ENCODE measurements at regions not wholly inside any gene's neighbourhood (a gene's known extent, or its start where the extent isn't known, plus 50 kb on each side); places are given as distances from the start of the nearest gene placed in this dataset.

DNA sequence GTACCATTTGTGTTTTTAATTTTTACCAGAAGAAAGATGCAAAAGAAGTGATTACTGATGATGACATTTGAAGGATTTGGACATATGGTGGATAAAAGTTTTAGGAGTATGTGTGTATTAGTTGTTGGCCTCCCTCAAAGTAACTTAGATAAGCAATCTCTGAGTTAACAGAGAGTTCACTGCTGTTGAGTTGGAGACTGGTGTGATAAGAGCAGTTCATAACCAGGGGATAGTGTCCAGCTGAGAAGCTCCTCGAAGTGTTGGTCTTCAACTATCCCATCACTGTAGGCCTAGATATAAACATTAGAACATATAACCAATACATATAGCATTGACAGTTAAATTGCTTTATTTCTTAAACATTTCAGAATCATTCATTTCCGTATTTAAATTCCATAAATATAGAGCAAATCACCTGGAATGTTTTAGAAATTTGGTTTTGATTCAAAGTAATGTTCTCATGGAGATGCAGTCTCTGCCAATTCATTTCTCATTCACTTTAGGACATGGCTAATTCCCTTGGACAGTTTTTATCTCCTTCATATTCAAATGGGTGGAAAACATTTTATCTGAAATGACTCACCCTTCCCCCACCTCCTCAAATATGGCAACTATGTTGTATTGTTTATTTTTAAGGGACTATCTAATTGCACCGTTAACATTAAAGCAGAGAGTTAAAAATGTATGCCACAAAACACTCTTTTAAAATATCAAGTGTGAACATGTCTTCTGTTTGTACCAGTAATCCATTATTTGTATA lies 136.8 kb upstream of the SLC4A4 start:
- Histone ChIP-seq H3K79me2 (ENCODE audit: low read depth) (no peaks in the 10 kb centered on the region), H3K27me3 (ENCODE audit: insufficient read depth, low read depth) (no peaks in the 10 kb centered on the region), H3F3A (ENCODE audit: insufficient read depth, low read depth) (no peaks in the 10 kb centered on the region), H3K4me1 (replicated peaks; ENCODE audit: insufficient read depth) (no peaks in the 10 kb centered on the region), H2AFZ (no peak overlapping the region), H3K9me2 (ENCODE audit: insufficient read depth) (no peaks in the 10 kb centered on the region), H3K27ac (no peak overlapping the region), H3K4me2 (no peak overlapping the region), H3K4me3 (no peak overlapping the region), H4K20me1 (ENCODE audit: insufficient read depth) (no peaks in the 10 kb centered on the region), H3K9me3 (ENCODE audit: insufficient read depth, low read depth) (no peaks in the 10 kb centered on the region), H3K36me3 (ENCODE audit: low read depth) (no peaks in the 10 kb centered on the region)
- ChIA-PET CTCF (no interaction called here), POLR2A (ENCODE audit: unreplicated experiment) (no interaction called here)
- intact Hi-C loops (cut with micrococcal nuclease; ENCODE audit: unreplicated experiment) = no loop called here
- BruUV-seq (replicated peaks) = no TSS peak
- TF ChIP-seq CTCF (conservative IDR thresholded peaks at IDR 0.05) (no peak), EZH2 (IDR thresholded peaks at IDR 0.05; ENCODE audit: low read depth) (no peak)
- DNase-seq = no peak

DNA sequence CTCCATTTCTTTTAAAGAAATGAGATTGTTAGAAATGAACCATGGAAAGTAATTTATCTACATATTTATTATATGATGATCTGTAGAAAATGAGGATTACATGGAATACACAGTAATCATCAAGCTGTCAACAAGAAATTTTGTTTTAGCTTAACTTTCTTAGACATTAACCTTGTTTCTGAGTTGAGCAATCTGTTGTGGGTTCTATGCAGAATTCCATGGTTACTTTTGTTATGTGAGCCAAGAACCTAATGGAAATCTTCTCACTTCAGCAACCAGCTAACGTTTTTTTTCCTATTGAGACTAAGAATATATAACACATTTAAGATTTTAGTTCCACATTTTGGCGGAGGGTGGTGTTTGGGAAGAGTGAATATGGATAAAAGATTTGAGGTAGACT lies 136.1 kb upstream of the SLC4A4 start:
- Histone ChIP-seq H3K4me1 (replicated peaks; ENCODE audit: insufficient read depth) (no peaks in the 10 kb centered on the region), H3K4me3 (no peak overlapping the region), H3K79me2 (ENCODE audit: low read depth) (no peaks in the 10 kb centered on the region), H3K9me3 (ENCODE audit: insufficient read depth, low read depth) (no peaks in the 10 kb centered on the region), H3F3A (ENCODE audit: insufficient read depth, low read depth) (no peaks in the 10 kb centered on the region), H4K20me1 (ENCODE audit: insufficient read depth) (no peaks in the 10 kb centered on the region), H3K27me3 (ENCODE audit: insufficient read depth, low read depth) (no peaks in the 10 kb centered on the region), H3K9me2 (ENCODE audit: insufficient read depth) (no peaks in the 10 kb centered on the region), H2AFZ (no peak overlapping the region), H3K36me3 (ENCODE audit: low read depth) (no peaks in the 10 kb centered on the region), H3K27ac (no peak overlapping the region), H3K4me2 (no peak overlapping the region)
- DNase-seq = no peak
- intact Hi-C loops (cut with micrococcal nuclease; ENCODE audit: unreplicated experiment) = no loop called here
- CTCF ChIA-PET = no interaction called here
- no peak for TF ChIP-seq EZH2 (IDR thresholded peaks at IDR 0.05; ENCODE audit: low read depth)
- no peak for TF ChIP-seq CTCF (conservative IDR thresholded peaks at IDR 0.05)
- no TSS peak for BruUV-seq (replicated peaks)
- POLR2A ChIA-PET (ENCODE audit: unreplicated experiment) = no interaction called here

DNA sequence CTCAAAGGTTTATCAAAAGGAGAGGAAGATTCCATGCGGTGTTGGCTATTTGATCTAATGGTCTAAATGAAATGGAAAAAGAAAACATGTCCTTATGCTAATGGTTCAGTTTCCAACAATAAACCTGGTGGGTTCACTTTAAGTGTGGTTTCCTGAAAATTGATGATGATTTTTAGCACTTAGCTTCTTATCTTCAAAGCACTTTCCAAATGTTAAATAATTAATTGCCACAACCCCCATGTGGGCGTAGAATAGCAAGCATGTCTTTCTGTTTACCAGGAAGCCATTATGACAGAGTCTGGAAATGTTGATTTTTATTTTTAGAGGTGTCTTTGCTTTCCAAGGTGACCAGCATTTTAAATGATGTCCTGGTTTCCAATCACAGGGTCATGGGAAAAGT lies 134.8 kb upstream of the SLC4A4 start:
- no TSS peak for BruUV-seq (replicated peaks)
- Histone ChIP-seq H3K9me2 (ENCODE audit: insufficient read depth) (no peaks in the 10 kb centered on the region), H4K20me1 (ENCODE audit: insufficient read depth) (no peaks in the 10 kb centered on the region), H3K27me3 (ENCODE audit: insufficient read depth, low read depth) (no peaks in the 10 kb centered on the region), H3K36me3 (ENCODE audit: low read depth) (no peaks in the 10 kb centered on the region), H3K9me3 (ENCODE audit: insufficient read depth, low read depth) (no peaks in the 10 kb centered on the region), H3K79me2 (ENCODE audit: low read depth) (no peaks in the 10 kb centered on the region), H3K4me1 (replicated peaks; ENCODE audit: insufficient read depth) (no peaks in the 10 kb centered on the region), H3K27ac (no peak overlapping the region), H3K4me2 (no peak overlapping the region), H2AFZ (no peak overlapping the region), H3F3A (ENCODE audit: insufficient read depth, low read depth) (no peaks in the 10 kb centered on the region), H3K4me3 (no peak overlapping the region)
- intact Hi-C loops (cut with micrococcal nuclease; ENCODE audit: unreplicated experiment) = no loop called here
- no peak for DNase-seq
- ChIA-PET CTCF (no interaction called here), POLR2A (ENCODE audit: unreplicated experiment) (no interaction called here)
- TF ChIP-seq CTCF (conservative IDR thresholded peaks at IDR 0.05) (no peak), EZH2 (IDR thresholded peaks at IDR 0.05; ENCODE audit: low read depth) (no peak)

Measured in PC-9 (cell line).